ENCODE measurements at regions not wholly inside any gene's neighbourhood (a gene's known extent, or its start where the extent isn't known, plus 50 kb on each side); places are given as distances from the start of the nearest gene placed in this dataset.

- H3K36me3 ChIP-seq (ENCODE audit: control insufficient read depth in 2 of 2, insufficient read depth in 2 of 2, low read length in 2 of 2): no peaks in the 10 kb centered on the region
- peak overlapping the region in 1 of 2 donors; percentile 74 for H3K4me3 ChIP-seq (ENCODE audit: low read length in 2 of 2)
- H3K27ac ChIP-seq (ENCODE audit: low read length): no peak overlapping the region
- no peaks in the 10 kb centered on the region for H3K9me3 ChIP-seq (ENCODE audit: control insufficient read depth in 2 of 2, low read length in 2 of 2)
- peak overlapping the region in 1 of 2 donors; percentile 13 for H3K9ac ChIP-seq (ENCODE audit: low read length in 2 of 2)
- no peaks in the 10 kb centered on the region for H3K27me3 ChIP-seq (ENCODE audit: control insufficient read depth in 1 of 2, insufficient read depth in 2 of 2, low read length in 2 of 2)
- H3K4me1 ChIP-seq (ENCODE audit: control insufficient read depth, insufficient read depth, low read length): peaks cover 38% of the 10 kb centered on the region
Observed at GRCh38 chr6:41428996-41429421, 93.6 kb downstream of the NCR2 start.

- Histone ChIP-seq H3K4me1 (ENCODE audit: control insufficient read depth, insufficient read depth, low read length) (peaks cover 34% of the 10 kb centered on the region), H3K4me3 (ENCODE audit: low read length in 2 of 2) (no peak overlapping the region), H3K27ac (ENCODE audit: low read length) (no peak overlapping the region), H3K27me3 (ENCODE audit: control insufficient read depth in 1 of 2, insufficient read depth in 2 of 2, low read length in 2 of 2) (no peaks in the 10 kb centered on the region), H3K9me3 (ENCODE audit: control insufficient read depth in 2 of 2, low read length in 2 of 2) (no peaks in the 10 kb centered on the region), H3K36me3 (ENCODE audit: control insufficient read depth in 2 of 2, insufficient read depth in 2 of 2, low read length in 2 of 2) (no peaks in the 10 kb centered on the region), H3K9ac (ENCODE audit: low read length in 2 of 2) (no peak overlapping the region)
Observed at GRCh38 chr6:41429506-41430504, 94.4 kb downstream of the NCR2 start.

GRCh38 chr6:41430875-41431274 lies 95.5 kb downstream of the NCR2 start:
- peaks cover 34% of the 10 kb centered on the region for H3K4me1 ChIP-seq (ENCODE audit: control insufficient read depth, insufficient read depth, low read length)
- H3K27ac ChIP-seq (ENCODE audit: low read length): no peak overlapping the region
- no peak overlapping the region for H3K9ac ChIP-seq (ENCODE audit: low read length in 2 of 2)
- no peaks in the 10 kb centered on the region for H3K27me3 ChIP-seq (ENCODE audit: control insufficient read depth in 1 of 2, insufficient read depth in 2 of 2, low read length in 2 of 2)
- H3K9me3 ChIP-seq (ENCODE audit: control insufficient read depth in 2 of 2, low read length in 2 of 2): no peaks in the 10 kb centered on the region
- H3K4me3 ChIP-seq (ENCODE audit: low read length in 2 of 2): no peak overlapping the region
- H3K36me3 ChIP-seq (ENCODE audit: control insufficient read depth in 2 of 2, insufficient read depth in 2 of 2, low read length in 2 of 2): no peaks in the 10 kb centered on the region

- H3K9ac ChIP-seq (ENCODE audit: low read length in 2 of 2): no peak overlapping the region
- H3K36me3 ChIP-seq (ENCODE audit: control insufficient read depth in 2 of 2, insufficient read depth in 2 of 2, low read length in 2 of 2): no peaks in the 10 kb centered on the region
- no peak overlapping the region for H3K27ac ChIP-seq (ENCODE audit: low read length)
- H3K27me3 ChIP-seq (ENCODE audit: control insufficient read depth in 1 of 2, insufficient read depth in 2 of 2, low read length in 2 of 2): no peaks in the 10 kb centered on the region
- peaks cover 23% of the 10 kb centered on the region for H3K4me1 ChIP-seq (ENCODE audit: control insufficient read depth, insufficient read depth, low read length)
- H3K4me3 ChIP-seq (ENCODE audit: low read length in 2 of 2): no peak overlapping the region
- H3K9me3 ChIP-seq (ENCODE audit: control insufficient read depth in 2 of 2, low read length in 2 of 2): no peaks in the 10 kb centered on the region
Observed at GRCh38 chr6:41432280-41432679, 96.9 kb downstream of the NCR2 start.

GRCh38 chr6:41434803-41435481 lies 99.5 kb downstream of the NCR2 start:
- Histone ChIP-seq H3K4me1 (ENCODE audit: control insufficient read depth, insufficient read depth, low read length) (peaks cover under 1% of the 10 kb centered on the region), H3K36me3 (ENCODE audit: control insufficient read depth in 2 of 2, insufficient read depth in 2 of 2, low read length in 2 of 2) (no peaks in the 10 kb centered on the region), H3K27ac (ENCODE audit: low read length) (no peak overlapping the region), H3K27me3 (ENCODE audit: control insufficient read depth in 1 of 2, insufficient read depth in 2 of 2, low read length in 2 of 2) (no peaks in the 10 kb centered on the region), H3K9me3 (ENCODE audit: control insufficient read depth in 2 of 2, low read length in 2 of 2) (no peaks in the 10 kb centered on the region), H3K9ac (ENCODE audit: low read length in 2 of 2) (no peak overlapping the region), H3K4me3 (ENCODE audit: low read length in 2 of 2) (no peak overlapping the region)

GRCh38 chr6:41437604-41438003 lies 102.2 kb downstream of the NCR2 start:
- H3K4me3 ChIP-seq (ENCODE audit: low read length in 2 of 2): no peak overlapping the region
- H3K9ac ChIP-seq (ENCODE audit: low read length in 2 of 2): no peak overlapping the region
- peaks cover 2% of the 10 kb centered on the region for H3K4me1 ChIP-seq (ENCODE audit: control insufficient read depth, insufficient read depth, low read length)
- peaks cover 5 to 6% of the 10 kb centered on the region in 2 donors for H3K27me3 ChIP-seq (ENCODE audit: control insufficient read depth in 1 of 2, insufficient read depth in 2 of 2, low read length in 2 of 2)
- H3K36me3 ChIP-seq (ENCODE audit: control insufficient read depth in 2 of 2, insufficient read depth in 2 of 2, low read length in 2 of 2): no peaks in the 10 kb centered on the region
- no peak overlapping the region for H3K27ac ChIP-seq (ENCODE audit: low read length)
- H3K9me3 ChIP-seq (ENCODE audit: control insufficient read depth in 2 of 2, low read length in 2 of 2): no peaks in the 10 kb centered on the region

GRCh38 chr6:41438746-41439145 lies 103.3 kb downstream of the NCR2 start:
- no peak overlapping the region for H3K27ac ChIP-seq (ENCODE audit: low read length)
- no peak overlapping the region for H3K9ac ChIP-seq (ENCODE audit: low read length in 2 of 2)
- no peaks in the 10 kb centered on the region for H3K9me3 ChIP-seq (ENCODE audit: control insufficient read depth in 2 of 2, low read length in 2 of 2)
- no peak overlapping the region for H3K4me3 ChIP-seq (ENCODE audit: low read length in 2 of 2)
- no peaks in the 10 kb centered on the region for H3K36me3 ChIP-seq (ENCODE audit: control insufficient read depth in 2 of 2, insufficient read depth in 2 of 2, low read length in 2 of 2)
- peaks cover 13% of the 10 kb centered on the region for H3K4me1 ChIP-seq (ENCODE audit: control insufficient read depth, insufficient read depth, low read length)
- peaks cover 6 to 7% of the 10 kb centered on the region in 2 donors for H3K27me3 ChIP-seq (ENCODE audit: control insufficient read depth in 1 of 2, insufficient read depth in 2 of 2, low read length in 2 of 2)

- Histone ChIP-seq H3K27ac (ENCODE audit: low read length) (no peak overlapping the region), H3K4me3 (ENCODE audit: low read length in 2 of 2) (no peak overlapping the region), H3K9ac (ENCODE audit: low read length in 2 of 2) (no peak overlapping the region), H3K36me3 (ENCODE audit: control insufficient read depth in 2 of 2, insufficient read depth in 2 of 2, low read length in 2 of 2) (no peaks in the 10 kb centered on the region), H3K27me3 (ENCODE audit: control insufficient read depth in 1 of 2, insufficient read depth in 2 of 2, low read length in 2 of 2) (peaks cover 6 to 7% of the 10 kb centered on the region in 2 donors), H3K9me3 (ENCODE audit: control insufficient read depth in 2 of 2, low read length in 2 of 2) (no peaks in the 10 kb centered on the region), H3K4me1 (ENCODE audit: control insufficient read depth, insufficient read depth, low read length) (peaks cover 23% of the 10 kb centered on the region)
Observed at GRCh38 chr6:41439524-41440418, 104.4 kb downstream of the NCR2 start.

- H3K9ac ChIP-seq (ENCODE audit: low read length in 2 of 2): no peak overlapping the region
- no peak overlapping the region for H3K4me3 ChIP-seq (ENCODE audit: low read length in 2 of 2)
- H3K4me1 ChIP-seq (ENCODE audit: control insufficient read depth, insufficient read depth, low read length): peaks cover 26% of the 10 kb centered on the region
- H3K36me3 ChIP-seq (ENCODE audit: control insufficient read depth in 2 of 2, insufficient read depth in 2 of 2, low read length in 2 of 2): no peaks in the 10 kb centered on the region
- H3K27ac ChIP-seq (ENCODE audit: low read length): no peak overlapping the region
- no peaks in the 10 kb centered on the region for H3K9me3 ChIP-seq (ENCODE audit: control insufficient read depth in 2 of 2, low read length in 2 of 2)
- H3K27me3 ChIP-seq (ENCODE audit: control insufficient read depth in 1 of 2, insufficient read depth in 2 of 2, low read length in 2 of 2): peaks cover 6 to 7% of the 10 kb centered on the region in 2 donors
Observed at GRCh38 chr6:41440958-41441357, 105.2 kb upstream of the FOXP4 start.
